ENCODE measurements at regions not wholly inside any gene's neighbourhood (a gene's known extent, or its start where the extent isn't known, plus 50 kb on each side); places are given as distances from the start of the nearest gene placed in this dataset.

DNA sequence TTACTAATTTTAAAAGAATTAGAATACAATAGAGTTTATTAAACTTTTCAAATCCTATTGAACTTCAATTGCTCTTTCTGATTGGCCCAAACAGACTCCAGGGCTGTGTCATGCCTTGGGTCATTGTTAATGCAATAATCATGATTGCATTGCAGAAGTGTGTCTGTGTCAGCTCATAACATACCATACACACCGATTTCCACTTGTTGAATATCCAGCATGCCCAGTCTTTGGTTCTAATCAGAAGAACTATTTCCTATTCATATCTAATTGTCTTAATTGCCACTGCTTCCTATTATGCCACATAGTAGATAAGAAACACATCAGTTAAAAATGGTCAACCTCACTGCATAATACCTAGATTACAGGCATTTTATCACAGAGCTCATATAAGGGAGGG, 106.1 kb upstream of the JAG1 start:
- Histone ChIP-seq H3K79me2 (ENCODE audit: low read length) (no peaks in the 10 kb centered on the region), H2AFZ (ENCODE audit: low read depth, low read length) (no peak overlapping the region), H3K27me3 (ENCODE audit: low read depth, low read length) (no peaks in the 10 kb centered on the region), H3K4me2 (ENCODE audit: low read length) (peak overlapping the region; percentile 77), H3K36me3 (replicated peaks; ENCODE audit: low read depth, low read length) (no peaks in the 10 kb centered on the region), H3K4me1 (ENCODE audit: low read length) (peaks cover 78% of the 10 kb centered on the region), H3K4me3 (ENCODE audit: low read length) (peak overlapping the region; percentile 14; the same call in 1 of the 2 replicates), H3K9ac (ENCODE audit: low read length) (peak overlapping the region; percentile 21), H3K27ac (ENCODE audit: low read length) (peak overlapping the region; percentile 83), H4K20me1 (ENCODE audit: insufficient read depth, low read length) (no peaks in the 10 kb centered on the region), H3K9me3 (ENCODE audit: insufficient read depth, low read length) (no peaks in the 10 kb centered on the region)
- TF ChIP-seq EZH2phosphoT487 (IDR thresholded peaks at IDR 0.05; ENCODE audit: low read depth) (no peak), CTCF (IDR thresholded peaks at IDR 0.05; ENCODE audit: low read depth, low read length) (no peak)

DNA sequence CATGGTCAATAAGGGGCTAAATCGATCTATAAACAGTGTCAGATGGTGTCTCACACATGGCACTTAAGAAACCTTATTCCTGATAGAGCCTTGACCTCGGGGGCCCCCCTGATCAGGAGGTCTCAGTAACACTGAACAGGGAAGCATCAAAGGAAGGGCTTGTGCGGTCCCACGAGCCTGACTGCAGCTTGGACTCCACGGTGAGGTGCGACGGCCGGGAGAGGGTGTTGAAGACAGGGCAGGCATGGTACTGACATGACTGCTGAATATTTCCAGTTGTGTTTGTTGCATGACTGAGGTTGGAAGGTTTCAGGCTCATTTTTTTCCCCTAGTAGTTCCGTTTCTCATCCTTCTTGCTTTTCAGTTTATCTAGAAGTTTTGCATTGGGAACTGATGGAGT, 107.1 kb upstream of the JAG1 start:
- Histone ChIP-seq H3K79me2 (ENCODE audit: low read length) (no peaks in the 10 kb centered on the region), H3K36me3 (replicated peaks; ENCODE audit: low read depth, low read length) (no peaks in the 10 kb centered on the region), H4K20me1 (ENCODE audit: insufficient read depth, low read length) (no peaks in the 10 kb centered on the region), H3K27me3 (ENCODE audit: low read depth, low read length) (no peaks in the 10 kb centered on the region), H3K9me3 (ENCODE audit: insufficient read depth, low read length) (no peaks in the 10 kb centered on the region), H3K9ac (ENCODE audit: low read length) (peak overlapping the region; percentile 55), H3K4me3 (ENCODE audit: low read length) (peak overlapping the region; percentile 65), H3K4me1 (ENCODE audit: low read length) (peaks cover 79% of the 10 kb centered on the region), H2AFZ (ENCODE audit: low read depth, low read length) (peak overlapping the region; percentile 27; the same call in 1 of the 2 replicates), H3K27ac (ENCODE audit: low read length) (peak overlapping the region; percentile 83), H3K4me2 (ENCODE audit: low read length) (peak overlapping the region; percentile 77)
- TF ChIP-seq CTCF (IDR thresholded peaks at IDR 0.05; ENCODE audit: low read depth, low read length): no peak
- no peak for TF ChIP-seq EZH2phosphoT487 (IDR thresholded peaks at IDR 0.05; ENCODE audit: low read depth)

- no peaks in the 10 kb centered on the region for H4K20me1 ChIP-seq (ENCODE audit: insufficient read depth, low read length)
Measured at GRCh38 chr20:10781526-10781925, 107.7 kb upstream of the JAG1 start.

More at GRCh38 chr20:10781526-10781925, 107.7 kb upstream of the JAG1 start:
- H3K9me3 ChIP-seq (ENCODE audit: insufficient read depth, low read length): no peaks in the 10 kb centered on the region
- TF ChIP-seq CTCF (IDR thresholded peaks at IDR 0.05; ENCODE audit: low read depth, low read length): no peak
- TF ChIP-seq EZH2phosphoT487 (IDR thresholded peaks at IDR 0.05; ENCODE audit: low read depth): no peak
- peak overlapping the region; percentile 83 for H3K27ac ChIP-seq (ENCODE audit: low read length)
- no peak overlapping the region for H2AFZ ChIP-seq (ENCODE audit: low read depth, low read length)
- peaks cover 79% of the 10 kb centered on the region for H3K4me1 ChIP-seq (ENCODE audit: low read length)
- H3K27me3 ChIP-seq (ENCODE audit: low read depth, low read length): no peaks in the 10 kb centered on the region
- peak overlapping the region; percentile 77 for H3K4me2 ChIP-seq (ENCODE audit: low read length)
- H3K36me3 ChIP-seq (replicated peaks; ENCODE audit: low read depth, low read length): no peaks in the 10 kb centered on the region
- H3K9ac ChIP-seq (ENCODE audit: low read length): peak overlapping the region; percentile 55
- H3K4me3 ChIP-seq (ENCODE audit: low read length): peak overlapping the region; percentile 65
- no peaks in the 10 kb centered on the region for H3K79me2 ChIP-seq (ENCODE audit: low read length)

Data from OCI-LY3 (cell line).